ENCODE measurements at regions not wholly inside any gene's neighbourhood (a gene's known extent, or its start where the extent isn't known, plus 50 kb on each side); places are given as distances from the start of the nearest gene placed in this dataset.
"Not testable (repeated sequence)": the region's sequence is repeated elsewhere in the genome, so short reads cannot be mapped to it uniquely, and the experiment has no call there.

GRCh38 chr4:131764730-131765129 lies 1384.4 kb upstream of the PCDH10 start:
- Histone ChIP-seq H3K9ac (no peak overlapping the region), H3K9me3 (replicated peaks in 1 of 11) (peaks cover 8 to 22% (median 13%) of the 10 kb centered on the region in 11 experiments), H3K4me2 (no peak overlapping the region), H4K20me1 (no peaks in the 10 kb centered on the region), H3K27ac (no peak overlapping the region), H3K4me1 (no peaks in the 10 kb centered on the region), H3K36me3 (no peaks in the 10 kb centered on the region), H3K4me3 (no peak overlapping the region), H3K27me3 (no peaks in the 10 kb centered on the region)
- no peak for TF ChIP-seq Cebpa-rat (IDR thresholded peaks at IDR 0.05)

GRCh38 chr4:131774382-131774781 lies 1374.7 kb upstream of the PCDH10 start:
- not testable (repeated sequence) for H3K4me2 ChIP-seq; H3K9me3 ChIP-seq (replicated peaks in 1 of 11); H3K9ac ChIP-seq; H4K20me1 ChIP-seq; H3K4me3 ChIP-seq; H3K27me3 ChIP-seq; H3K27ac ChIP-seq; H3K36me3 ChIP-seq; H3K4me1 ChIP-seq

- not testable (repeated sequence) for H3K4me2 ChIP-seq; H4K20me1 ChIP-seq; H3K27me3 ChIP-seq; H3K4me1 ChIP-seq; H3K9me3 ChIP-seq (replicated peaks in 1 of 11); H3K36me3 ChIP-seq; H3K27ac ChIP-seq; H3K4me3 ChIP-seq; H3K9ac ChIP-seq
These were observed 1338.5 kb upstream of the PCDH10 start for GRCh38 chr4:131810565-131810964.

Data from BLaER1 treated with 17β-estradiol and CSF1 and Interleukin-3, amounts not matched to agents 10 nM and 100 nM (cell line).